ENCODE measurements at regions not wholly inside any gene's neighbourhood (a gene's known extent, or its start where the extent isn't known, plus 50 kb on each side); places are given as distances from the start of the nearest gene placed in this dataset.

DNA sequence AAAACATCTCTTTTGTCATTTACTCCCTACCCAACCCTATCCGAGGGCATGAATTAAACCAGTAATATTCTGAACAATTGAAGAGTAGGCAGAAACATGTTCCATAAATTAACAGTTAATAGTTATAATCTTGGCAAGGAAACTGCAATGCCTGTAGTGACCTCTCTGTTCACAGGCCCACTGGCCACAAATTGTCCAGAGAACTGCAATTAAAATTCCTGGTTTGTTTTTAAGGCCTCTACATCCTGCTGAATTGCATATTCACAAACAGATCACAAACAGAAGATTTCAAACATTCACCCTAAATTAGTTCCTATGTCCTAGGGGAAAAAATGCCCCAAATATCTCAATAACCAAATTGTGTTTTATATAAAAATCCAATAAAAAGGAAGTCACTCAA is 143.2 kb upstream of the TRPC6 start:
- H3K27ac ChIP-seq: no peak overlapping the region
- no peaks in the 10 kb centered on the region for H3K4me1 ChIP-seq (ENCODE audit: low read depth)
- H3K36me3 ChIP-seq: no peaks in the 10 kb centered on the region
- DNase-seq (ENCODE audit: low read depth in 1 of 2, low spot score in 1 of 2): no peak
- TF ChIP-seq CTCF (IDR thresholded peaks at IDR 0.05; ENCODE audit: low read depth, low read length): no peak
- no peaks in the 10 kb centered on the region for H3K27me3 ChIP-seq
- H3K9me3 ChIP-seq (ENCODE audit: low read depth): no peaks in the 10 kb centered on the region
- H3K4me3 ChIP-seq: no peak overlapping the region

DNA sequence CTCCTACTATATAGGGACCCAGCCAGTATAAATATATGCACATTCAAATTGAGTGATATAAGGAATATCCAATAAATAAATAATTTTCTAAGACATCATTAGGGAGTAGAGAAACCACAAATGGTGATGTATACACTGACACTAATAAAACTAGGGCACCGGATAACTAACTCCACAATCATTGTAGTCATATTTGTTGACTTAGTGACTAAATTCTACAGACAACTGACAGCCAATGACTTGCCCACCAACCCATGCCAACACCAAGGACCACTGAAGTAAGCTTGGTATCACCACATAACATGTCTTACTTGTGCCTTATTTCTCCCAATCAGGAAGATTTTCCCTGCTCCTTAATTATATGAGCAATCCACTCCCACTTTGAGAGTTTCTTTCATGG is 139.6 kb upstream of the TRPC6 start:
- Histone ChIP-seq H3K4me3 (no peak overlapping the region), H3K36me3 (no peaks in the 10 kb centered on the region), H3K9me3 (ENCODE audit: low read depth) (no peaks in the 10 kb centered on the region), H3K27ac (no peak overlapping the region), H3K4me1 (ENCODE audit: low read depth) (no peaks in the 10 kb centered on the region), H3K27me3 (no peaks in the 10 kb centered on the region)
- no peak for DNase-seq (ENCODE audit: low read depth in 1 of 2, low spot score in 1 of 2)
- TF ChIP-seq CTCF (IDR thresholded peaks at IDR 0.05; ENCODE audit: low read depth, low read length): no peak

GRCh38 chr11:101721270-101721669 is 137.5 kb upstream of the TRPC6 start:
- Histone ChIP-seq H3K27me3 (no peaks in the 10 kb centered on the region), H3K4me3 (no peak overlapping the region), H3K9me3 (ENCODE audit: low read depth) (no peaks in the 10 kb centered on the region), H3K27ac (no peak overlapping the region), H3K4me1 (ENCODE audit: low read depth) (no peaks in the 10 kb centered on the region), H3K36me3 (no peaks in the 10 kb centered on the region)
- DNase-seq (ENCODE audit: low read depth in 1 of 2, low spot score in 1 of 2): no peak
- TF ChIP-seq CTCF (IDR thresholded peaks at IDR 0.05; ENCODE audit: low read depth, low read length): no peak

GRCh38 chr11:101718402-101718801 is 134.6 kb upstream of the TRPC6 start:
- no peaks in the 10 kb centered on the region for H3K4me1 ChIP-seq (ENCODE audit: low read depth)
- no peaks in the 10 kb centered on the region for H3K36me3 ChIP-seq
- DNase-seq (ENCODE audit: low read depth in 1 of 2, low spot score in 1 of 2): no peak
- no peak for TF ChIP-seq CTCF (IDR thresholded peaks at IDR 0.05; ENCODE audit: low read depth, low read length)
- H3K9me3 ChIP-seq (ENCODE audit: low read depth): no peaks in the 10 kb centered on the region
- H3K27me3 ChIP-seq: no peaks in the 10 kb centered on the region
- no peak overlapping the region for H3K27ac ChIP-seq
- H3K4me3 ChIP-seq: no peak overlapping the region

- H3K27me3 ChIP-seq: no peaks in the 10 kb centered on the region
- H3K4me1 ChIP-seq (ENCODE audit: low read depth): no peaks in the 10 kb centered on the region
- no peak for DNase-seq (ENCODE audit: low read depth in 1 of 2, low spot score in 1 of 2)
- no peak overlapping the region for H3K4me3 ChIP-seq
- no peak overlapping the region for H3K27ac ChIP-seq
- no peaks in the 10 kb centered on the region for H3K9me3 ChIP-seq (ENCODE audit: low read depth)
- H3K36me3 ChIP-seq: no peaks in the 10 kb centered on the region
- no peak for TF ChIP-seq CTCF (IDR thresholded peaks at IDR 0.05; ENCODE audit: low read depth, low read length)
Measured at GRCh38 chr11:101717619-101718018, 133.8 kb upstream of the TRPC6 start.

GRCh38 chr11:101715281-101715680 is 131.5 kb upstream of the TRPC6 start:
- no peak for DNase-seq (ENCODE audit: low read depth in 1 of 2, low spot score in 1 of 2)
- H3K4me1 ChIP-seq (ENCODE audit: low read depth): no peaks in the 10 kb centered on the region

More at GRCh38 chr11:101715281-101715680, 131.5 kb upstream of the TRPC6 start:
- H3K36me3 ChIP-seq: no peaks in the 10 kb centered on the region
- no peaks in the 10 kb centered on the region for H3K27me3 ChIP-seq
- no peaks in the 10 kb centered on the region for H3K9me3 ChIP-seq (ENCODE audit: low read depth)
- TF ChIP-seq CTCF (IDR thresholded peaks at IDR 0.05; ENCODE audit: low read depth, low read length): no peak
- no peak overlapping the region for H3K27ac ChIP-seq
- H3K4me3 ChIP-seq: no peak overlapping the region

Measured in cardiac muscle cell (in vitro differentiated cells and primary cell).